Fibroblast of lung (primary cell): ENCODE measurements at regions not wholly inside any gene's neighbourhood (a gene's known extent, or its start where the extent isn't known, plus 50 kb on each side); places are given as distances from the start of the nearest gene placed in this dataset.

Experiments
- DNase-seq, 2 donors: peaks; one replicate each; pipeline versions ENCODE4 v3.0.0 to v3.0.0-alpha.2; 2010; ENCODE audit warnings: low read depth in 2 of 2
- H2AFZ ChIP-seq: 2 replicates; pipeline ENCODE4 v1.5.1; 2012; ENCODE audit warnings: low read length, control low read depth, inconsistent platforms
- H3K27ac ChIP-seq: 2 replicates; pipeline ENCODE4 v1.5.1; 2011; ENCODE audit warnings: low read length, control low read depth; ENCODE audit not compliant: insufficient read depth
- H3K27me3 ChIP-seq: 2 replicates; pipeline ENCODE4 v1.5.1; 2011; ENCODE audit warnings: mild to moderate bottlenecking, low read length; ENCODE audit not compliant: control insufficient read depth, insufficient read depth
- H3K36me3 ChIP-seq: 2 replicates; pipeline ENCODE4 v1.5.1; 2011; ENCODE audit warnings: low read length; ENCODE audit not compliant: control insufficient read depth, insufficient read depth
- H3K4me1 ChIP-seq: 2 replicates; pipeline ENCODE4 v1.5.1; 2011; ENCODE audit warnings: low read length; ENCODE audit not compliant: control insufficient read depth, insufficient read depth; ENCODE audit errors: extremely low read depth
- H3K4me2 ChIP-seq: 2 replicates; pipeline ENCODE4 v1.5.1; 2011; ENCODE audit warnings: low read length, control low read depth; ENCODE audit not compliant: insufficient read depth; ENCODE audit errors: extremely low read depth
- H3K4me3 ChIP-seq, 4 experiments: fragments of 200-600 bp in 1 of 4; sonication (generic) in 1 of 4; replicated peaks in 1 of 4; 2 replicates each; pipeline ENCODE4 v1.5.1; 2011 to 2016; ENCODE audit warnings: low read length in 4 of 4, low read depth in 3 of 4, mild to moderate bottlenecking in 3 of 4, control low read depth in 2 of 4, inconsistent platforms in 1 of 4, mixed read lengths in 1 of 4; ENCODE audit not compliant: insufficient read depth in 1 of 4; ENCODE audit errors: control extremely low read depth in 1 of 4
- H3K79me2 ChIP-seq: 2 replicates; pipeline ENCODE4 v1.5.1; 2012; ENCODE audit warnings: mild to moderate bottlenecking, low read length, inconsistent platforms; ENCODE audit not compliant: control insufficient read depth, insufficient read depth
- H3K9ac ChIP-seq: 2 replicates; pipeline ENCODE4 v1.5.1; 2011; ENCODE audit warnings: mild to moderate bottlenecking, low read length, control low read depth; ENCODE audit not compliant: insufficient read depth
- H3K9me3 ChIP-seq: 2 replicates; pipeline ENCODE4 v1.5.1; 2012; ENCODE audit warnings: low read depth, low read length; ENCODE audit not compliant: control insufficient read depth, insufficient read depth
- H4K20me1 ChIP-seq: 2 replicates; pipeline ENCODE4 v1.5.1; 2011; ENCODE audit warnings: low read length; ENCODE audit not compliant: control insufficient read depth, insufficient read depth; ENCODE audit errors: extremely low read depth
- EZH2 ChIP-seq: IDR thresholded peaks from 2 replicates; pipeline ENCODE4 v1.5.1; 2012; ENCODE audit warnings: low read length, control low read depth, mild to moderate bottlenecking; ENCODE audit errors: missing control alignments
- TF ChIP-seq, protein P1 (sequence below), 2 donors: IDR thresholded peaks in 1 of 2; conservative IDR thresholded peaks in 1 of 2; 1 replicate in 1 of 2; 2 replicates in 1 of 2; pipeline ENCODE4 v1.5.1; 2011 to 2012; ENCODE audit warnings: low read length in 2 of 2, control low read depth in 1 of 2, inconsistent platforms in 1 of 2, low read depth in 1 of 2, mild to moderate bottlenecking in 1 of 2

DNA sequence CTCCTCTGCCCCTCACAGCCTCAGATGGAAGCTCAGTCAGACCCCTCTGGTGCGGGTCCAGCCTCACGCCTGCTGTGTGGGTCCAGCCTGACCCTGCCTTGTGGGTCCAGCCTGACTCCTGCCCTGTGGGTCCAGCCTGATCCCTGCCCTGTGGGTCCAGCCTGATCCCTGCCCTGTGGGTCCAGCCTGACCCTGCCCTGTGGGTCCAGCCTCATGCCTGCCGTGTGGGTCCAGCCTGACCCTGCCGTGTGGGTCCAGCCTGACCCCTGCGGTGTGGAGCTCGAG is 445.3 kb downstream of the BRD1 start:
- H3K4me3 ChIP-seq, result no peak overlapping the region
- H3K36me3 ChIP-seq, result no peaks in the 10 kb centered on the region
- TF ChIP-seq EZH2, result no peak
- TF ChIP-seq, protein P1, sequence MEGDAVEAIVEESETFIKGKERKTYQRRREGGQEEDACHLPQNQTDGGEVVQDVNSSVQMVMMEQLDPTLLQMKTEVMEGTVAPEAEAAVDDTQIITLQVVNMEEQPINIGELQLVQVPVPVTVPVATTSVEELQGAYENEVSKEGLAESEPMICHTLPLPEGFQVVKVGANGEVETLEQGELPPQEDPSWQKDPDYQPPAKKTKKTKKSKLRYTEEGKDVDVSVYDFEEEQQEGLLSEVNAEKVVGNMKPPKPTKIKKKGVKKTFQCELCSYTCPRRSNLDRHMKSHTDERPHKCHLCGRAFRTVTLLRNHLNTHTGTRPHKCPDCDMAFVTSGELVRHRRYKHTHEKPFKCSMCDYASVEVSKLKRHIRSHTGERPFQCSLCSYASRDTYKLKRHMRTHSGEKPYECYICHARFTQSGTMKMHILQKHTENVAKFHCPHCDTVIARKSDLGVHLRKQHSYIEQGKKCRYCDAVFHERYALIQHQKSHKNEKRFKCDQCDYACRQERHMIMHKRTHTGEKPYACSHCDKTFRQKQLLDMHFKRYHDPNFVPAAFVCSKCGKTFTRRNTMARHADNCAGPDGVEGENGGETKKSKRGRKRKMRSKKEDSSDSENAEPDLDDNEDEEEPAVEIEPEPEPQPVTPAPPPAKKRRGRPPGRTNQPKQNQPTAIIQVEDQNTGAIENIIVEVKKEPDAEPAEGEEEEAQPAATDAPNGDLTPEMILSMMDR (conservative IDR thresholded peaks at IDR 0.05 in 1 of 2, IDR thresholded peaks at IDR 0.05 in 1 of 2; ENCODE audit: low read depth in 1 of 2, low read length in 2 of 2), result no peak
- no peaks in the 10 kb centered on the region for H3K27me3 ChIP-seq
- H2AFZ ChIP-seq, result no peak overlapping the region
- no peaks in the 10 kb centered on the region for H4K20me1 ChIP-seq
- DNase-seq, result no peak
- H3K9me3 ChIP-seq, result no peaks in the 10 kb centered on the region
- H3K27ac ChIP-seq, result no peak overlapping the region
- no peaks in the 10 kb centered on the region for H3K79me2 ChIP-seq
- no peak overlapping the region for H3K9ac ChIP-seq
- no peaks in the 10 kb centered on the region for H3K4me1 ChIP-seq
- H3K4me2 ChIP-seq, result no peak overlapping the region

DNA sequence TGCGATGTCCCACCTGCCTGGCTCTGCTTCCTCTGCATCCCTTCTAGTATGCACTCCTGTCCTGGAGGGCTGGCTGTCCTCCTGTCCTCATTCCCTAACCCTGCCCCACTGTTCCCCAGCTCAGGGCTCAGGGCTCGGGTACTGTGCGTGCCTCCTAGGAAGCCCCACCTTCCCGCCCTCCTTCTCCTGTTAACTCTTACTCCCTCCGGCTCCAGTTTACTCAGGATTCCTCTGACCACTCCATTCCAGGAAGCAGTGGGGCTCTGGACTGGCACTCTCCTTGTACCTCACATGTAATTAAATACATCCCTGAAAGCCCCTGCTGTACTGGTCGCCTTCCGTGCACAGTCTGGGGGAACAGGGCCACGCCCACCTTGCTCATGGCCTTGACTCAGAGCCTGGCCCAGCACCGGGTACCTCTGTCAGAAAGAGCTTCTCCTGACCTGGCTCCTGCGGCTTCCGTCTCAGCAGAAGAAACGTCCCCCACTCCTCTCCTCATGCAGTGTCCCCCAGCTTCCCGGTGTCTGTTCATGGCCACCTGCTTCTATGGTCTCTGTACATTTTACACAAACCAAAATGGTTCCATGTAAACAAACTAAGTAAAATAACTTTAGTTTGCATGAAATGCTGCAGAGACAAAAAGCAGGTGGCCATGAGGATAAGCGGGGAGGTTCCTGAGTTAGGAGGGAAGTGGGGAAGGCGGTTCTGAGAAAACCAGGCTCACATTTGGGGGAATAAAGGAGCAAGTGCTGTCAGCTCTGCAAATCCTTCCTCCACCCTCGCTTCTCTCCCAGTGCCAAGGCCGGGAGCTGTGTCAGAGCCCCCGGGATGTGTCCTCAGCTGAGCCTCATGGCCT is 445.9 kb downstream of the BRD1 start:
- Histone ChIP-seq H3K27me3 (no peaks in the 10 kb centered on the region), H3K9me3 (no peaks in the 10 kb centered on the region), H3K9ac (no peak overlapping the region), H2AFZ (no peak overlapping the region), H3K36me3 (no peaks in the 10 kb centered on the region), H3K79me2 (no peaks in the 10 kb centered on the region), H4K20me1 (no peaks in the 10 kb centered on the region), H3K4me1 (no peaks in the 10 kb centered on the region), H3K4me3 (no peak overlapping the region), H3K27ac (no peak overlapping the region), H3K4me2 (no peak overlapping the region)
- DNase-seq, result no peak
- TF ChIP-seq, protein P1 (conservative IDR thresholded peaks at IDR 0.05 in 1 of 2, IDR thresholded peaks at IDR 0.05 in 1 of 2; ENCODE audit: low read depth in 1 of 2, low read length in 2 of 2), result no peak
- no peak for TF ChIP-seq EZH2

DNA sequence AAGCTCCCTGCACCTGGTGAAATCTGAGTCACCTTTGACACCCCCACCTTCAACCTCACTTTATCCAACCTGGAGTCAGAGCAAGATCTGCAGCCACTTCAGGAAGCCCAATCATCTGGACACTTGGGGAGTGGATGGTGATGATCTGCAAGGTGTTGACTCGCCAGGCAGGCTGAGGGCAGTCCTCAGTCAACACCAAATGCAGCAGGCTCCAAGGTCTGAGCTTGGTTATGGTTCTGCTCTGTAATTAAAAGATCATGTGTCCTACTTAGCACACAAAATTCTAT is 446.9 kb downstream of the BRD1 start:
- no peak for TF ChIP-seq EZH2
- TF ChIP-seq, protein P1 (conservative IDR thresholded peaks at IDR 0.05 in 1 of 2, IDR thresholded peaks at IDR 0.05 in 1 of 2; ENCODE audit: low read depth in 1 of 2, low read length in 2 of 2), result no peak
- no peaks in the 10 kb centered on the region for H3K36me3 ChIP-seq
- no peak overlapping the region for H3K9ac ChIP-seq
- no peaks in the 10 kb centered on the region for H3K79me2 ChIP-seq
- no peaks in the 10 kb centered on the region for H3K4me1 ChIP-seq
- H3K27me3 ChIP-seq, result no peaks in the 10 kb centered on the region
- no peaks in the 10 kb centered on the region for H3K9me3 ChIP-seq
- H2AFZ ChIP-seq, result no peak overlapping the region
- no peak overlapping the region for H3K4me2 ChIP-seq
- H3K4me3 ChIP-seq, result no peak overlapping the region
- no peak overlapping the region for H3K27ac ChIP-seq
- H4K20me1 ChIP-seq, result no peaks in the 10 kb centered on the region
- no peak for DNase-seq
